CD4-positive, alpha-beta T cell treated with Interleukin-6 for 4 hours (primary cell): ENCODE measurements at regions not wholly inside any gene's neighbourhood (a gene's known extent, or its start where the extent isn't known, plus 50 kb on each side); places are given as distances from the start of the nearest gene placed in this dataset.
"Not testable (repeated sequence)": the region's sequence is repeated elsewhere in the genome, so short reads cannot be mapped to it uniquely, and the experiment has no call there.

ENCODE experiments used
- DNase-seq: peaks from one replicate; pipeline ENCODE4 v3.0.0-alpha.2; 2020; ENCODE audit warnings: mixed read lengths

- DNase-seq, result no peak
Measured at GRCh38 chr12:28776913-28777422, 372.1 kb upstream of the FAR2 start.

DNA sequence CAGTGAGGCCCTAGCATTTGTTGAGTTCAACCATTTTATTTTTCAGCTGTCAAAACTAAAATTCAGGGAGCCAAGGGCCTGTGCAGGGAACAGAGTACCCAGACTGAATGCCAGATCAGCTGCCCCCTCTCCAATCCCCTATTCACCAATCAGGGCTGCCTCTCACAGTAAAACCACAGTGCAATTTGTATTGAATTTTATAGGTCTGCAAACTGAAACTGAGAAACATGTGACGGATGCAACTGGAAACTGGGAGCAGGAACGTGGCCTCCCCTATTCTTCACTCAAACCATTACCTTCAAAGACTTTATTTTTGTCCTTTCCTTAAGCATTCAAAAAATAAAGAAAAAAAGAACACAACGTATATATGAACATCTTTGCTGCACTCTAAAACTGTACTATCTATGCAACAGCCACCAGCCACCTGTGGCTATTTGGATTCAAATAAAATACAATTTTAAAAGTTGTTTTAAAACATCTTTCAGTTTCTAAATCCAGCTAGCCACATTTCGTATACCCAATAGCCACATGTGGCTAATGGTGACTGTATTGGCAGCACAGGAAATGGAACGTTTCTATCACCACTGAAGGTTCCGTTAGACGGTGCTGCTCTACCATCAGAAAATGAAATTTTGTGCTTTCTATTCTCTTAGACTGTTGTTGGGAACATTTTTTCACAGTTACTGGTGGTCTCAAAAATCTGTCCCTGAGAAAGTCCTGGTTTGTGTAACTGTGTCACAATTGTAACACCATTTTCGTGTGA lies 371.3 kb upstream of the FAR2 start:
- DNase-seq, result no peak

- no peak for DNase-seq
Measured at GRCh38 chr12:28780096-28780495, 369.0 kb upstream of the FAR2 start.

DNA sequence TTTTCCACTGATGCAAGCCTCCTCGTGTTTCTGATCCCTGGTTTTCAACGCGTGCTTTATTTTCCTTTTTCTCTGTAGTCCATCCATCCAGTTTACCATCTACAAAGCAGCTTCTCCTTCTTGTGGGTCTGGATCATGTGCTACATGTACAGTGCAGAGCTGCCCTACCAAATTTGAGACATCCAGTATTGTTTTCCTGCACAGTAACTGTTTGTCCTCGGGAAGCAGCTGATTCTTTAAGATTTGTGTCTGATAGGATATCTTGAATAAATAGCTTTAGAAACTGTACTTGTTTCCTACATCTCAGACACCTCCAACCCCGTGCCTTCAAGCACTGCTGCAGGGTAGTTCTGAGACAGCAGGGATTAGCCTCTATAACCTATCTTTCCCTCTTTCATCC lies 368.1 kb upstream of the FAR2 start:
- DNase-seq, result no peak

DNA sequence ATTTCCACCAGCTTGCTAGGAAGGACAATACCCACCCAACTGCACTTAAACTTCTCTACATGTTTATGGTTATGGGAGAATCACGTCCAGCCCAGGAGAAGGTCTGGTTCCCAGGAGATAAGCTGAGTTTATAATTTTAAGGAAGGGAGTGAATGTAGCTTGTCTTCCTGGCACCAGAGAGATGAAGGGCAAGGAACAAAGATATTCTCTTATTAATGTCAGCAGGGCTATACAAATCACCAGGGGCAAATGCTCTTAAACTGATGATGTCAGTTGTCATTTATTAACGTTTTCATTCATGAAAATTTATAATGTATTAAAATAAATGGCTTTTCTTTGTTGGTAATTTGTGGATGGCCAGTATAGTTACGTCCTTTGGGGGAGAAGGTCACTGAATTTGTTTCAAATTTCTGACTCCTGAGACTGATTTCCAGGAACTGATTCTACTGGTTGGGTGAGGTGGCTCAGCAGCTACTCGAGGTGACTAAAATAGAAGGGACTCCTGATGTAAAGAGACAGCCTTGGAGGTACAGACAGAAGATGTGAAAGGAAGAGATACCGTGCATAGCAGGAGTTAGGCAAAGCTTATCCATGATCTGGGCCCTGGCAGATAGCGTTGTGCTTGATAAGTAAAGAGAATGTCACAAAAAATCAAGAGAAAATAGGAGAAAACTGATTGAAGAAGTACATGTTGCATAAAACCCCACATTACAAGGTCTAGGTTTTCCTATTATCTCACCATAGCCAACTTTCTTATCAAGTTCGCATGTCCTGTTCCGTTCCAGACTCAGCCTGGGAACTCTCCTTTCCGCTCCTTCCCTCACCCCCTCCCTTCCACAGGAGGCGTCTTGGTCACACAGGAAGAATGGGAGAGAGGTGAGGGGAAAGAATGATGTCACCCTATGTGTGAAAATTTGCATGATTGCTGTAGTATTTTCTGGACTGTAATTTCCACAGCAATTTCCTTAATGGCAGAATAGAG lies 367.1 kb upstream of the FAR2 start:
- no peak for DNase-seq

GRCh38 chr12:28782812-28783211 lies 366.3 kb upstream of the FAR2 start:
- no peak for DNase-seq

DNA sequence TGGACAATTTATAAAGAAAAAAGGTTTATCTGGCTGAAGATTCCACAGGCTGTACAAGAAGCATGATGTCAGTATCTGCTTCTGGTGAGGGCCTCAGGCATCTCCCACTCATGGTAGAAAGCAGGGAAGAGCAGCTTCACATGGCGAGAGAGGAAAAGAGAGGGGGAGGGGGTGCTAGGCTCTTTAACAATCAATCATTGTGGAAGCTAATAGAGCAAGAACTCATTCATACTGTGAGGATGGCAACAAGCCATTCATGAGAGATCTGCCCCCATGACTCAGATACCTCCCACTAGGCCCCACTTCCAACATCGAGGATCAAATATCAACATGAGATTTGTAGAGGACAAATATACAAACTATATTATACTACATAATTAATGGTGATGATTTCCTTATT lies 361.9 kb upstream of the FAR2 start:
- DNase-seq, result no peak

DNA sequence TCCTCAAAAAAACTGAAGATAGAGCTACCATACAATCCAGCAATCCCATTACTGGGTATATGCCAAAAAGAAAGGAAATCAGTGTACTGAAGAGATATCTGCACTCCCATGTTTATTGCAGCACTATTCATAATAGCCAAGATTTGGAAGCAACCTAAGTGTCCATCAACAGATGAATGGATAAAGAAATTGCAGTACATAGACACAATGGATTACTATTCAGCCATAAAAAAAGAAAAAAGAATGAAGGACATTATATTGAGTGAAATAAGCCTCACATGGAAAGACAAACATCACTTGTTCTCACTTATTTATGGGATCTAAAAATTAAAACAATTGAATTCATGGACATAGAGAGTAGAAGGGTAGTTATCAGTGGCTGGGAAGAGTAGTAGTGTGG lies 360.8 kb upstream of the FAR2 start:
- DNase-seq, result not testable (repeated sequence)

DNA sequence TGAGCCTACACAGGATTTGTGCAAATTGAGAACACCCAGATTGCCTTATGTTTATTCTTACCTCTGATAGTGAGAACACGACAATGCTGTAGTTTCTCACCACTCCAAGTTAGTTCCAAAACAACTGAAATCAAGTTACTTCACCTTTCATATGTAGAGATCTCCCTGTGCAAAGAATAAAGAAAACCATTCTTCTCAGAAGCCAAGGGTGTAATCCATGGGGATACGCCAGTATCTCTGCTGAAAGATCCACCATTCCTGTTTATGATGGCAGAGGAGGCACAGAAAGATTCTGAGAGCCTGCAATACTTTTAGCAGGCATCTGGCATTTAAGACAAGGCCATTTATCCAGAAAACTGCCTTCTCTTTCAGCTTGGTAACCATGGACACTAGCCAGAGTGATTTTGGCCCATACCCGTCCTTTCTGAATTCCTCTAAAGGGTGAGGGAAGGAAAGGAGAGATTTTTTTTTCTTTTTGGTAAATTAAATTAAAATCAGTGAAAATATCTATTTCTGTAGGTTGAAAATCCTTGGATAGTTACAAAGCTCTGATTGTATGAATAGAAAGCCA lies 355.4 kb upstream of the FAR2 start:
- no peak for DNase-seq

DNA sequence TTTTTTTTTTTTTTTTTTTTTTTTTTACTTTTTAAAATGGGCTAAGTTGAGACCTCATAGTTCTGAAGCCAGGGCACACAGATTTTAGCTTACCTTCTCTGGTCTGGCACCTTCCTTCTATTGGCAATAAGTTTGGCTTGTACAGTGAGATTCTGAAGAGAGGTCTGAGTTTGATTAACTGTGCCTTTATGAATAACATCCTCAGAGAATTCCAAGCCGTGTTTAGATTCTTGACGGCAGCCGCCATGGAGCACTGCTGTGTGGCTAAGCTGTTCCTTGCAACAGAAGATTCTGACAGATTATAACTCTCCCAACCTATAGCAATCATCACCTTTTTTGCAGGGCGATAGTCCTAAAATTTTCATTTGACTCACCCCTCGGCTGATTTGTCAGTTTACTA lies 354.9 kb upstream of the FAR2 start:
- DNase-seq, result no peak

GRCh38 chr12:28794786-28795185 lies 354.3 kb upstream of the FAR2 start:
- DNase-seq, result no peak

GRCh38 chr12:28795311-28795710 lies 353.8 kb upstream of the FAR2 start:
- no peak for DNase-seq

GRCh38 chr12:28799348-28799747 lies 349.7 kb upstream of the FAR2 start:
- no peak for DNase-seq

DNA sequence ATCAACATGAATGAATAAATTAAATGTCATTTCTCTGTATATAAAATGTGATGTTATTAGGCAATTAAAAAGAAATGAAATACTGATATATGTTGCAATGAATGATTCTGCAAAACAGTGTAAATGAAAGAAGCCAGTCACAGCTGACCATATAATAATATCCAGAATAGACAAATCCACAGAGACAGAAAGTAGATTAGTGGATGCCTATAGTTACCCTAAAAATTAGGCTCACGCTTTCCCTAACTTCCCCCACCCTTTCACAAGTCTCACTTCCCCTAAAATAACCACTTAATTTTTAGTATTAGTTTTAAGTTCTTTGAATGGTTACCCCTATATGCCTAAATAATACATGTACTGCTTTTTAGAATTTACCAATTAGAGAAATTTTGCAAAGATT lies 348.9 kb upstream of the FAR2 start:
- no peak for DNase-seq

DNA sequence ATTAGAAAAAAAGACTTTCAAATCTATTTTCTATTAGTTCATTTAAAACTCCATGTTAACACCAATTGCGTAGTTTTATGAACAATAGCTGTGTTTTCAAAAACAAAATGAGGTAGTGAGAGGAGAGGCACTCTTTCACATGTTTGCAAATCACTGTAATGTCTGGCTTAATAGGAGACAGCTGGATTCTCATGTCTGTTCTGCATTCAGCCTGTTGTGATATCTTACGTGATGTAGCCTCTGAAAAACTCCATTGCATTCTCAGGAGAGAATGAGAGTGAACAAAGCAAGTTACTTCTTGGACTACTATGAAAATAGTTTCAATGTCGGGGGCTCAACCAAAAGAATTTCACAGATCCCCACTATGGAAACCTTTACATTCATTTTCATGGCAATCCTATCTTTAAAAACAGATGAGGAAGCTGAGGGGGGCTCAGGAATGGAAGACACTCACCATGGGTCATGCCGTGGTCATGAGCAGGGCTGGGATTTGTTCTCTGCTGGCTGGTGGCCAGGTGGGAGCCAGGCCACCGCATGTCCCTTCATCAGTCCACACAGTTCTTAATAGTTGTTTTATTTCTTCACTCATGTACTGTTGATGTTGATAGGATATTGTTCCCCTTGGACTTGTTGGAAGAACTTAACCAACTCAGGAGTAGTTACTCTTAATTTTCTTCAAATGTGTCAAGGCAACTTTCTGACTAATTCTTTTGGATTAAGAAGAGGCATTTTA lies 346.2 kb upstream of the FAR2 start:
- DNase-seq, result no peak

GRCh38 chr12:28807535-28807934 lies 341.5 kb upstream of the FAR2 start:
- DNase-seq, result no peak

DNA sequence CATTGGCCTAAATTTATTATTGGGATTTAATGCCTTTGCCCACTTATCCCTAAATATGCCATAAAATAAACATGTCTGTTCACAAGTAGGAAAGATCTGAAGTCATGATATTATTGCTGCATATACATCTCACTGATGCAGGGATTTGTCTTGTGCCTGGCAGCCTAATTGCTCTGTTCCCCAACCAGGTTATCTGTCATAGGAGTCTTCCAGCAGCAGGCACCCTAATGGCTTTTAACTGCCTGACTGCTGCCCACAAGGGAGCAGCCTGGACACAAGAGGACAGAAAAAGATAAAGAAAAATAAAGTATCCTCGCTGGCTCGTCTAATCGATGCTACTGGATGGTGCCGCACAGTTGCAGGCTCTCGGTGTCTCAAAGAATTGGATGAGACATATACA lies 337.6 kb upstream of the FAR2 start:
- no peak for DNase-seq

GRCh38 chr12:28814246-28814645 lies 334.8 kb upstream of the FAR2 start:
- DNase-seq, result no peak

GRCh38 chr12:28817524-28817923 lies 331.6 kb upstream of the FAR2 start:
- DNase-seq, result no peak

DNA sequence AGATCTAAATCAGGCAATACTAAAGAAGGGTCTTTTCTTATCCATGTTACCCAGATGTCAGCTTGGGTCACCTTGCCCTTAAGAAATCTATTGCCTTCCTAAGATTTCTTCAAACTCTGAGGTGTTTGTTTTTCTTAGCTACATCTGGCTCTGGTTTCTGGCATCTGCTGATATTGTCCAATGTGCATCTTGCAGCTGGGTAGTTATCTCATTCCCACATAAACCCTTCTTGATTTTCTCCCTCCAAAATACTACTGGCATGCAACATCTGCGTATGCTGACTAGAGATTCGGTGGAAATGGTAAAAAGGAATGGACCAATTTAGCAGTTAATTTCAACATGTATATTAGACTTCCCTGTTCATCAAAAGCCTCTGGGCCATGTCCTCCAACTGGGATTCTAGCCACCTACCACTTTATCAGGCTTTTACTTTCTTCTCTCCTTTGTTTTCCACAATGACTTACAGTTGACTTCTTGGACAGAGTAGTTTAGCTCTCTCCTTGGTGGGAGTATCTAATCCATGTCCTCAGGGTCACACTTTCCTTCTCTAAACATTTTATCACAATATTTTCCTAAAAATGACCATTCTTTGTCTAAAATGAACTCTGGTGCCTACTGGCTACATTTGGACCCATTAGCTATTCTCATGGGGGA lies 324.8 kb upstream of the FAR2 start:
- DNase-seq, result no peak

DNA sequence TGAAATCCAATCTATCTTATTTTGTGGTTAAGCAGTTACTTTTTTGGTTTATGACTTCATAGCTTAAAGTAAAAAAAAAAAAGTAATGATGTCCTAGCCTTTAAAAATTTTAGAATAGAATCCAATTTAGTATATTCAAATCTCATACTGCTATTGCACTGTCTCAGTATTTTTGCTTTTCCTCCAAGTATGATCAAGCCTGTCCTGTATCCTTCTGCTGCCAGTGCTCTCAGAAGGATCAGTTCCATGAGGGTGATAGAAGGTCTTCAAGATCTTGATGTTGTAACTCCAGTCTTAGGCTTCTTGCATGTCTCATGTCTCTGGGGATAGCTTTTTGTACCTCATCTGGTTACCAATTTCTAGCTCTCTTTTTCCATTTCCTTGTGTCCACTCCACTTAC lies 324.2 kb upstream of the FAR2 start:
- DNase-seq, result no peak

GRCh38 chr12:28826766-28827165 lies 322.3 kb upstream of the FAR2 start:
- DNase-seq, result no peak
